HL-60 (cell line): ENCODE measurements at regions not wholly inside any gene's neighbourhood (a gene's known extent, or its start where the extent isn't known, plus 50 kb on each side); places are given as distances from the start of the nearest gene placed in this dataset.

Experiments used
- DNase-seq, 2 experiments: peaks; one replicate each; pipeline ENCODE4 v3.0.0-alpha.2; 2010 to 2020; ENCODE audit warnings: low read depth in 1 of 2, low spot score in 1 of 2
- H3K27ac ChIP-seq: fragments of 250-450 bp; sonication (Bioruptor Pico); replicated peaks from 2 replicates; pipeline ENCODE4 v1.5.1; 2020; ENCODE audit warnings: mild to moderate bottlenecking, moderate library complexity
- H3K27me3 ChIP-seq: fragments of 250-450 bp; sonication (Bioruptor Pico); 2 replicates; pipeline ENCODE4 v1.5.1; 2021; ENCODE audit warnings: mild to moderate bottlenecking, moderate library complexity; ENCODE audit not compliant: insufficient read depth, poor library complexity, severe bottlenecking
- H3K4me3 ChIP-seq: replicated peaks from 2 replicates; pipeline ENCODE4 v1.5.1; 2011; ENCODE audit warnings: mild to moderate bottlenecking, control low read depth, low read length; ENCODE audit not compliant: insufficient read depth
- CTCF ChIP-seq: IDR thresholded peaks from one replicate; pipeline ENCODE4 v1.5.1; 2011; ENCODE audit warnings: low read length, control low read depth, inconsistent platforms; ENCODE audit not compliant: insufficient read depth
- GABPA ChIP-seq: IDR thresholded peaks from 2 replicates; pipeline ENCODE4 v1.6.1; 2012; ENCODE audit warnings: low read depth
- POLR2AphosphoS5 ChIP-seq: IDR thresholded peaks from 2 replicates; pipeline ENCODE4 v1.6.1; 2012; ENCODE audit warnings: low read depth
- REST ChIP-seq: IDR thresholded peaks from 2 replicates; pipeline ENCODE4 v1.6.1; 2012; ENCODE audit warnings: low read depth; ENCODE audit not compliant: insufficient replicate concordance
- SPI1 ChIP-seq: IDR thresholded peaks from 2 replicates; pipeline ENCODE4 v1.6.1; 2012; ENCODE audit warnings: low read depth, mild to moderate bottlenecking, borderline replicate concordance

GRCh38 chr2:237011206-237011795, 74.4 kb upstream of the COPS8 start:
- H3K27me3 ChIP-seq = no peaks in the 10 kb centered on the region
- no peak overlapping the region for H3K4me3 ChIP-seq
- H3K27ac ChIP-seq = no peak overlapping the region
- TF ChIP-seq GABPA (no peak), POLR2AphosphoS5 (no peak), CTCF (no peak), SPI1 (no peak), REST (no peak)
- no peak for DNase-seq

GRCh38 chr2:237012004-237012403, 73.7 kb upstream of the COPS8 start:
- DNase-seq = no peak
- Histone ChIP-seq H3K4me3 (no peak overlapping the region), H3K27ac (no peak overlapping the region), H3K27me3 (no peaks in the 10 kb centered on the region)
- TF ChIP-seq REST (no peak), GABPA (no peak), CTCF (no peak), SPI1 (no peak), POLR2AphosphoS5 (no peak)

- H3K27me3 ChIP-seq = peaks cover 3% of the 10 kb centered on the region
- no peak overlapping the region for H3K4me3 ChIP-seq
- no peak for DNase-seq
- no peak overlapping the region for H3K27ac ChIP-seq
- TF ChIP-seq POLR2AphosphoS5 = no peak
- no peak for TF ChIP-seq GABPA
- no peak for TF ChIP-seq REST
- TF ChIP-seq CTCF = no peak
- no peak for TF ChIP-seq SPI1
Measured at GRCh38 chr2:237012577-237013267, 73.0 kb upstream of the COPS8 start.
